GM12878 (cell line): ENCODE measurements at regions not wholly inside any gene's neighbourhood (a gene's known extent, or its start where the extent isn't known, plus 50 kb on each side); places are given as distances from the start of the nearest gene placed in this dataset.

ENCODE experiments used
- ATAC-seq: fragments of 200-7000 bp; cut with Tn5 transposase; 3 replicates; pipeline ENCODE4 v1.9.1; 2020; ENCODE audit warnings: mild to moderate bottlenecking, moderate library complexity
- BruUV-seq: library from RNA; stranded (reverse); fragments of 400-500 nt; replicated peaks from 2 replicates; lab custom pipeline; 2021; lab: Mats Ljungman, UMichigan
- CTCF ChIA-PET: fragments of 300-600 bp; sonication (Branson Sonifier 250); formaldehyde crosslinking; extraction: SDS; loops from one replicate; lab custom pipeline; 2021; ENCODE audit warnings: inconsistent platforms; lab: Yijun Ruan, JAX
- POLR2A ChIA-PET: fragments of 350-600 bp; formaldehyde crosslinking; extraction: SDS; loops from one replicate; lab custom pipeline; 2021; ENCODE audit warnings: inconsistent platforms; lab: Charles Lee
- RAD21 ChIA-PET: fragments of 300-600 bp; sonication (Branson Sonifier 250); formaldehyde crosslinking; loops from one replicate; lab custom pipeline; 2023; ENCODE audit warnings: antibody characterized with exemption; ENCODE audit not compliant: unreplicated experiment; lab: Charles Lee
- SMC1A ChIA-PET: fragments of 300-600 bp; sonication (Branson Sonifier 250); formaldehyde crosslinking; loops from one replicate; lab custom pipeline; 2023; ENCODE audit not compliant: unreplicated experiment, uncharacterized antibody; lab: Charles Lee
- DNase-seq: peaks from one replicate; pipeline ENCODE4 v3.0.0-alpha.2; 2011; ENCODE audit warnings: low read depth, low spot score
- FAIRE-seq: peaks from 3 replicates; lab custom pipeline; 2011; peaks lifted over from hg19 to GRCh38; lab: Jason Lieb, UNC
- H2AFZ ChIP-seq: 2 replicates; pipeline ENCODE4 v1.6.0; 2011; ENCODE audit warnings: low read depth, low read length, control low read depth; ENCODE audit not compliant: control insufficient read depth
- H3K27ac ChIP-seq: 2 replicates; pipeline ENCODE4 v1.5.1; 2011; ENCODE audit warnings: control low read depth; ENCODE audit not compliant: control insufficient read depth, insufficient read depth
- H3K27me3 ChIP-seq, 2 experiments: replicated peaks in 1 of 2; 2 replicates each; pipeline versions ENCODE4 v1.6.0 to v1.6.1; 2011; ENCODE audit warnings: low read length in 1 of 2; ENCODE audit not compliant: control insufficient read depth in 2 of 2, insufficient read depth in 2 of 2
- H3K36me3 ChIP-seq, 2 experiments: 2 replicates each; pipeline ENCODE4 v1.5.1; 2011; ENCODE audit warnings: low read length in 1 of 2; ENCODE audit not compliant: control insufficient read depth in 2 of 2, insufficient read depth in 2 of 2
- H3K4me1 ChIP-seq: 2 replicates; pipeline ENCODE4 v1.6.1; 2011; ENCODE audit warnings: mild to moderate bottlenecking, low read length, moderate library complexity, mixed read lengths; ENCODE audit not compliant: control insufficient read depth, insufficient read depth
- H3K4me2 ChIP-seq: 2 replicates; pipeline ENCODE4 v1.6.0; 2011; ENCODE audit warnings: control low read depth; ENCODE audit not compliant: control insufficient read depth, insufficient read depth
- H3K4me3 ChIP-seq: fragments of 200-600 bp; sonication (generic); 2 replicates; pipeline ENCODE4 v1.5.1; 2016
- H3K79me2 ChIP-seq: 2 replicates; pipeline ENCODE4 v1.6.0; 2011; ENCODE audit warnings: low read length; ENCODE audit not compliant: control insufficient read depth, insufficient read depth
- H3K9ac ChIP-seq: 2 replicates; pipeline ENCODE4 v1.8.0; 2011; ENCODE audit warnings: low read length, control low read depth, mixed read lengths; ENCODE audit not compliant: control insufficient read depth, insufficient read depth
- H3K9me3 ChIP-seq: replicated peaks from 3 replicates; pipeline ENCODE4 v1.5.1; 2011; ENCODE audit warnings: mild to moderate bottlenecking, low read length; ENCODE audit not compliant: control insufficient read depth, insufficient read depth
- H4K20me1 ChIP-seq: 2 replicates; pipeline ENCODE4 v1.6.0; 2011; ENCODE audit not compliant: control insufficient read depth, insufficient read depth
- BHLHE40 ChIP-seq, 2 experiments: fragments of 450-650 bp in 1 of 2; IDR thresholded peaks; 2 replicates each; pipeline ENCODE4 v1.6.1; 2011 to 2017; ENCODE audit warnings: low read depth in 2 of 2, borderline replicate concordance in 1 of 2, improper control_type of control experiment in 1 of 2, low read length in 1 of 2, mild to moderate bottlenecking in 1 of 2
- CBFB ChIP-seq: IDR thresholded peaks from 2 replicates; pipeline ENCODE4 v1.6.1; 2016; ENCODE audit warnings: antibody characterized with exemption, low read depth
- IKZF1 ChIP-seq: fragments of 450-650 bp; conservative IDR thresholded peaks from 2 replicates; pipeline ENCODE4 v1.6.1; 2017; ENCODE audit warnings: antibody characterized with exemption, mild to moderate bottlenecking
- KDM1A ChIP-seq: fragments of 200-600 bp; sonication (generic); IDR thresholded peaks from 2 replicates; pipeline ENCODE4 v1.6.1; 2016; ENCODE audit warnings: borderline replicate concordance
- MTA2 ChIP-seq: fragments of 450-650 bp; IDR thresholded peaks from 2 replicates; pipeline ENCODE4 v1.6.1; 2016; ENCODE audit warnings: low read depth, mild to moderate bottlenecking, moderate library complexity
- MTA3 ChIP-seq: IDR thresholded peaks from 2 replicates; pipeline ENCODE4 v1.6.1; 2012; ENCODE audit warnings: low read length, inconsistent platforms, borderline replicate concordance
- MYC ChIP-seq: IDR thresholded peaks from 2 replicates; pipeline ENCODE4 v1.6.1; 2011; ENCODE audit warnings: mild to moderate bottlenecking, low read length, moderate library complexity, inconsistent platforms; ENCODE audit not compliant: insufficient read depth, insufficient replicate concordance, insufficient read length, severe bottlenecking
- NBN ChIP-seq: fragments of 450-650 bp; IDR thresholded peaks from 2 replicates; pipeline ENCODE4 v1.6.1; 2016
- RELA ChIP-seq: fragments of 450-650 bp; IDR thresholded peaks from 2 replicates; pipeline ENCODE4 v1.8.0; 2014; ENCODE audit warnings: borderline replicate concordance; ENCODE audit not compliant: partially characterized antibody
- WGBS: methylation state at CpG from one replicate; pipeline ENCODE4 v1.1.6; 2016; ENCODE audit warnings: low lambda C conversion rate; ENCODE audit not compliant: insufficient replicate concordance, insufficient coverage; ENCODE audit errors: missing lambda C conversion rate; 5-methylcytosine and 5-hydroxymethylcytosine counted together
- in situ Hi-C: fragments of 300-500 bp; cut with MboI; formaldehyde crosslinking; loops from 9 replicates; pipeline ENCODE4 v1.14.3; 2018; ENCODE audit warnings: mixed read lengths
- intact Hi-C: fragments of 100-400 bp; cut with micrococcal nuclease; formaldehyde crosslinking; loops from one replicate; pipeline ENCODE4 v1.14.2; 2022; ENCODE audit not compliant: unreplicated experiment
- TF ChIP-seq, protein P1 (sequence below): fragments of 450-650 bp; IDR thresholded peaks from 2 replicates; pipeline ENCODE4 v1.6.1; 2016; ENCODE audit warnings: mild to moderate bottlenecking

DNA sequence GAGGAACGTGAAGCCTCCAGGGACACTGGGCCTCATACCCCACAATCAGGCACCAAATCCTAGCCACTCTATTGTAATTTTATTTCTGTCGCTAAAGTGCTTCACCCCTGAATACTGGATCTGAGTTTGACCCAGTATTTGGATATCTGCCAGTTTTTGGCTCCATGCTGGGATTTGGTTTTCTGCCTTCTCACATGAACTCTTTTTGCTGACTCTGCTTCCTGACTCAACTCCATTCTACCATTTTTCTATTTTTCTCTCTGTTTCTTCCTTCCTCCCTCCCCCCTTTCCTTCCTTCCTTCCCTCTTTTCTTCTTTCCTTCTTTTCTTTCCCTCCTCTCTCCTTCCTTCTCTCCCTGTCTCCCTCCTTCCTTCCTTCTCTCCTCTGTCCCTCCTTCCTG, 151.3 kb upstream of the GJB5 start:
- ATAC-seq (no peak), FAIRE-seq (no peak), DNase-seq (no peak)
- H2AFZ ChIP-seq = no peak overlapping the region
- intact Hi-C loops = no loop called here
- 42% methylated on average over 2 of the region's 2 CpGs for WGBS
- no peak overlapping the region for H3K4me2 ChIP-seq
- TF ChIP-seq RELA (no peak), MTA3 (no peak), MTA2 (no peak), BHLHE40 (IDR thresholded peaks at IDR 0.05; ENCODE audit: borderline replicate concordance in 1 of 2, low read depth in 2 of 2, low read length in 1 of 2) (no peak), NBN (no peak), MYC (no peak), IKZF1 (no peak), KDM1A (no peak), CBFB (no peak)
- H3K79me2 ChIP-seq = no peaks in the 10 kb centered on the region
- SMC1A ChIA-PET = interaction anchor here (0.7 kb wide), 1 partner anchor 73 kb away, joined by 3 read pairs; no protein-coding TSS in a partner anchor
- no peak overlapping the region for H3K27ac ChIP-seq
- POLR2A ChIA-PET = interaction anchor here (0.6 to 0.7 kb wide), 2 partner anchors 75 to 146 kb away, joined by 4 read pairs; no protein-coding TSS in a partner anchor
- no peaks in the 10 kb centered on the region for H3K27me3 ChIP-seq
- CTCF ChIA-PET = interaction anchor here (0.7 kb wide), 1 partner anchor 584 kb away, joined by 3 read pairs; no protein-coding TSS in a partner anchor
- H3K9me3 ChIP-seq = no peaks in the 10 kb centered on the region
- no peak overlapping the region for H3K9ac ChIP-seq
- H3K36me3 ChIP-seq = no peaks in the 10 kb centered on the region
- RAD21 ChIA-PET = no interaction called here
- H3K4me3 ChIP-seq = no peak overlapping the region
- no TSS peak for BruUV-seq
- no peaks in the 10 kb centered on the region for H4K20me1 ChIP-seq
- in situ Hi-C loops = loop anchor here (10.0 kb wide), 1 partner anchor 969 kb away; no protein-coding TSS in a partner anchor
- no peaks in the 10 kb centered on the region for H3K4me1 ChIP-seq

DNA sequence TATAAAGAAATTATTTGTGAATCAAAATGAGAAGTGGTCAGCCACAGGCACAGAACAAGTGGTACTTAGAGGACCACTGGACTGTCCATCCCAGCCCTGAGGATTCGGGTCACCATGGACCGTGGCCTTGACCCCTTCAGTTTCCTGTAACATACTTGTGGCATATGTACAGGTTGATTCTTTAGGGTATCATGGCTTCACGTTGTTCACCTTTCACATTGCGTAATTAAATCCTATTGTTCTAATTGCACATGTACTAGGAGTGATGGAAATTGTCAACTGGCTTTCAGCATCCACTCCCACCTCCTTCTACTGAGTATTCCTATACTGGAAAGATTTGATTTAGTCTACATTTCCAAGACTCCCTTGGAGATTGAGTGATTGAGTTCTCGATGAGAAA, 148.3 kb upstream of the GJB5 start:
- Histone ChIP-seq H3K4me3 (no peak overlapping the region), H3K27me3 (no peaks in the 10 kb centered on the region), H3K27ac (no peak overlapping the region), H3K9me3 (no peaks in the 10 kb centered on the region), H2AFZ (no peak overlapping the region), H3K4me1 (no peaks in the 10 kb centered on the region), H3K79me2 (no peaks in the 10 kb centered on the region), H3K4me2 (no peak overlapping the region), H3K9ac (no peak overlapping the region), H4K20me1 (no peaks in the 10 kb centered on the region), H3K36me3 (no peaks in the 10 kb centered on the region)
- DNase-seq (no peak), ATAC-seq (no peak), FAIRE-seq (no peak)
- ChIA-PET RAD21 (no interaction called here), CTCF (no interaction called here), POLR2A (no interaction called here), SMC1A (interaction anchor here (0.6 to 1.4 kb wide), 2 partner anchors 14 to 231 kb away, joined by 3 read pairs; no protein-coding TSS in a partner anchor)
- intact Hi-C loops = no loop called here
- 22% methylated on average over 5 of the region's 5 CpGs for WGBS
- TF ChIP-seq, protein P1, sequence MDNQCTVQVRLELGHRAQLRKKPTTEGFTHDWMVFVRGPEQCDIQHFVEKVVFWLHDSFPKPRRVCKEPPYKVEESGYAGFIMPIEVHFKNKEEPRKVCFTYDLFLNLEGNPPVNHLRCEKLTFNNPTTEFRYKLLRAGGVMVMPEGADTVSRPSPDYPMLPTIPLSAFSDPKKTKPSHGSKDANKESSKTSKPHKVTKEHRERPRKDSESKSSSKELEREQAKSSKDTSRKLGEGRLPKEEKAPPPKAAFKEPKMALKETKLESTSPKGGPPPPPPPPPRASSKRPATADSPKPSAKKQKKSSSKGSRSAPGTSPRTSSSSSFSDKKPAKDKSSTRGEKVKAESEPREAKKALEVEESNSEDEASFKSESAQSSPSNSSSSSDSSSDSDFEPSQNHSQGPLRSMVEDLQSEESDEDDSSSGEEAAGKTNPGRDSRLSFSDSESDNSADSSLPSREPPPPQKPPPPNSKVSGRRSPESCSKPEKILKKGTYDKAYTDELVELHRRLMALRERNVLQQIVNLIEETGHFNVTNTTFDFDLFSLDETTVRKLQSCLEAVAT = no peak
- in situ Hi-C loops = loop anchor here (10.0 kb wide), 1 partner anchor 972 kb away; no protein-coding TSS in a partner anchor
- no TSS peak for BruUV-seq
